ENCODE measurements at regions not wholly inside any gene's neighbourhood (a gene's known extent, or its start where the extent isn't known, plus 50 kb on each side); places are given as distances from the start of the nearest gene placed in this dataset.

DNA sequence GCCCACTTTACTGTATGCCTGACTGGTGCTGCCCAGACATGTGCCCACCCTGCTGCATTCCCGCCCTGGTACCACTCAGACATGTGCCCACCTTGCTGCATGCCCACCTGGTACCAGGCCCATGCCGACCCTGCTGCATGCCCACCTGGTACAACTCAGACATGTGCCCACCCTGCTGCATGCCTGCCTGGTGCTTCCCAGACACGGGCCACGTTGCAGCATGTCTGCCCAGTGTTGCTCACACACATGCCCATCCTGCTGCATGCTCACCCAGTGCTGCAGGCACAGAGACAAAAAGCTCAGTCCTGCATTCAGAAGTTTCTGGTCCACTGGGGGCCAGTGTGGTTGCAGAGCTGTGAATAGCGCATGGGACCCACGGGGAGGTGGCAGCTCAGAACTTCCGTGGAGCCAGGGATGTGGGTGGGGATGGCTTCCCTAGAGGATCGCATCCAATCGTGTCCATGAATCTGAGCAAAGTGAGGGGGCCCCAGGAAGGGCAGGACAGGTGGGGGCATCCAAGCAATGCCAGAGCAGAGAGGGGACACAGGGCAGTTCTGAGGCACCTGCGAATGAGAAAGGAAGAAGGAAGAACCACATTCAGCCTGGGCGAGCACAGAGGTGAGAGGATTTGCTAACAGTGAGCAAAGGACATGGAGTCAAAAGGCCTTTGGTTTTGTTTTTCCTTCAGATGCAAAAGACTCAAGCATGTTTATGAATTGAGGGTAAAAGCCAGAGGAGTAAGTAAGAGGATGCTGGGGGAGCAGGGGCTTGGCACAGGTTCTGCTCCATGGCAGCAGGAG is 175.9 kb upstream of the C14orf180 start:
- TF ChIP-seq, protein P1, sequence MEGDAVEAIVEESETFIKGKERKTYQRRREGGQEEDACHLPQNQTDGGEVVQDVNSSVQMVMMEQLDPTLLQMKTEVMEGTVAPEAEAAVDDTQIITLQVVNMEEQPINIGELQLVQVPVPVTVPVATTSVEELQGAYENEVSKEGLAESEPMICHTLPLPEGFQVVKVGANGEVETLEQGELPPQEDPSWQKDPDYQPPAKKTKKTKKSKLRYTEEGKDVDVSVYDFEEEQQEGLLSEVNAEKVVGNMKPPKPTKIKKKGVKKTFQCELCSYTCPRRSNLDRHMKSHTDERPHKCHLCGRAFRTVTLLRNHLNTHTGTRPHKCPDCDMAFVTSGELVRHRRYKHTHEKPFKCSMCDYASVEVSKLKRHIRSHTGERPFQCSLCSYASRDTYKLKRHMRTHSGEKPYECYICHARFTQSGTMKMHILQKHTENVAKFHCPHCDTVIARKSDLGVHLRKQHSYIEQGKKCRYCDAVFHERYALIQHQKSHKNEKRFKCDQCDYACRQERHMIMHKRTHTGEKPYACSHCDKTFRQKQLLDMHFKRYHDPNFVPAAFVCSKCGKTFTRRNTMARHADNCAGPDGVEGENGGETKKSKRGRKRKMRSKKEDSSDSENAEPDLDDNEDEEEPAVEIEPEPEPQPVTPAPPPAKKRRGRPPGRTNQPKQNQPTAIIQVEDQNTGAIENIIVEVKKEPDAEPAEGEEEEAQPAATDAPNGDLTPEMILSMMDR (conservative IDR thresholded peaks at IDR 0.05) = no peak
- TF ChIP-seq EZH2 (IDR thresholded peaks at IDR 0.05; ENCODE audit: low read depth) = no peak
